Subcutaneous abdominal adipose tissue (tissue), 5 donors: ENCODE measurements at regions not wholly inside any gene's neighbourhood (a gene's known extent, or its start where the extent isn't known, plus 50 kb on each side); places are given as distances from the start of the nearest gene placed in this dataset.

ENCODE experiments used
- H3K27ac ChIP-seq: one replicate; pipeline ENCODE4 v1.7.0; 2013; ENCODE audit warnings: low read depth, mild to moderate bottlenecking, inconsistent platforms, low read length, moderate library complexity
- H3K27me3 ChIP-seq, 5 donors: one replicate each; pipeline ENCODE4 v1.7.0; 2013; ENCODE audit warnings: low read length in 5 of 5, inconsistent platforms in 1 of 5; ENCODE audit not compliant: control insufficient read depth in 5 of 5, insufficient read depth in 4 of 5
- H3K36me3 ChIP-seq, 5 donors: one replicate each; pipeline ENCODE4 v1.7.0; 2013; ENCODE audit warnings: low read length in 5 of 5; ENCODE audit not compliant: control insufficient read depth in 5 of 5, insufficient read depth in 5 of 5
- H3K4me1 ChIP-seq, 5 donors: one replicate each; pipeline ENCODE4 v1.7.0; 2013; ENCODE audit warnings: low read length in 5 of 5, mild to moderate bottlenecking in 3 of 5, moderate library complexity in 1 of 5; ENCODE audit not compliant: control insufficient read depth in 5 of 5, insufficient read depth in 5 of 5
- H3K4me3 ChIP-seq, 5 donors: one replicate each; pipeline ENCODE4 v1.7.0; 2013; ENCODE audit warnings: low read length in 5 of 5, low read depth in 1 of 5
- H3K9ac ChIP-seq, 5 donors: one replicate each; pipeline ENCODE4 v1.7.0; 2013; ENCODE audit warnings: low read length in 5 of 5, mild to moderate bottlenecking in 4 of 5, moderate library complexity in 3 of 5
- H3K9me3 ChIP-seq, 5 donors: one replicate each; pipeline ENCODE4 v1.7.0; 2013; ENCODE audit warnings: low read length in 5 of 5; ENCODE audit not compliant: control insufficient read depth in 5 of 5
- donor health status: healthy.
- donor health status: healthy.
- donor health status: healthy.
- donor health status: healthy.
- donor health status: healthy.

DNA sequence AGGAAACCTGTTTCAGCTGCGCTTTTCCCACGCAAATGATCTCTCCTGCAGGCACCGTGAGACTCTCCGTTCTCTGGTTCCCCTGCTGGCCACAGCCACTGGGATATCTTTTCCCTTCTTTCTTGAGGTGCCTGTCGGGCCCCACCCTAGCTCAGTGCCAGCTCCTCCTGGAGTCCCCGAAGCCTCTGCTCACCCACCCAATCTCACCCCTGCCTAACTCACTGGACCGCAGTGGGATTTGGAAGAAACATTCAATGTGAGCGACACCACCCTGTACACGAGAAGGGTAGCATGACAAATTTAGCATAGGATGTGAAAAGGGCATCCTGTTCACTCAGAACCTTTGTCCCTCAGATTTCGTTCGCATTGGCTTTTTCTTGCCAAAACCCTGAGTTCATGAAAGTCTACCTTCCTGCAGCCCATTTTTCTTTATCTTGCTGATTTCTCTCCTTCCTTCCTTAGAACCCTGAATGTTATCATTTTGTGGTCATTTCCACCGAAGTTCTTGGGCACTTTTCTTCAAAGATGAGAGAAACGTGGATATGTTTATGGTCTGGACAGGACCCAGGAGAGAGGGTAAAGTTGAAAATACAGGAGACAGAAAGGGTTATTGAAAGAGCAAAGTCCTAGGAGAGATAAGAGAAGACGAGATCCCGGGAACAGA is 63.6 kb upstream of the ELK3 start:
- no peaks in the 10 kb centered on the region for H3K9me3 ChIP-seq
- H3K27ac ChIP-seq: no peak overlapping the region
- H3K27me3 ChIP-seq: peaks cover 0 to 5% (median 0%) of the 10 kb centered on the region in 5 donors
- H3K4me3 ChIP-seq: no peak overlapping the region
- no peak overlapping the region for H3K9ac ChIP-seq
- peaks cover 0 to 6% (median 2%) of the 10 kb centered on the region in 5 donors for H3K4me1 ChIP-seq
- no peaks in the 10 kb centered on the region for H3K36me3 ChIP-seq

DNA sequence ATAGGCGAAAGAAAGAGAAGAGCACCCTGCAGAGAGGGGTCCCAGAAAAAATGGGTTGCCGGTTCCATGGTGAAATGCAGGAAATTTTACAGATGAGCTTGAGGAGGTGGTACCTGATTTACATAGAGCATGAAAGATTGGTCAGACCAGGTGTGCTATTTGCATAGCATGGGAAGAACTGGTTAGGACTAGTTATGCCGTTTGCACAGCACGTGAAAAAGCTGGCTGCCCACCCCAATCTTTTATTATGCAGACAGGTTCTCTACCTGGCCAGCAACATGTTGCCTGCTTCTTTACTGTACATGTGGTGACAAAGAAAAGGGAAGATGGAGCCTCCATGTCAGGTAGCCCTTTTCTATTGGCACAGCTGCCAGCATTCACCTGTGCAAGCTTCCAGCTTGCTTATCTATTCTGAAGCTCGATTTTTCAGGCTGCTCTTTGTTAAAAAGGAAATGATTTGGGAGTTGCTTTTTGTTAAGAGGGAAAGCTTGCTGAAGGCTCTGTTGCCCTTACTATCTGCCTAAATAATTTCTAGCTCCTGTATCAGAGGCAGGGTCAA is 62.9 kb upstream of the ELK3 start:
- Histone ChIP-seq H3K4me3 (no peak overlapping the region), H3K4me1 (peaks cover 0 to 6% (median 2%) of the 10 kb centered on the region in 5 donors), H3K27me3 (peaks cover 0 to 5% (median 0%) of the 10 kb centered on the region in 5 donors), H3K9ac (no peak overlapping the region), H3K9me3 (no peaks in the 10 kb centered on the region), H3K27ac (no peak overlapping the region), H3K36me3 (no peaks in the 10 kb centered on the region)

DNA sequence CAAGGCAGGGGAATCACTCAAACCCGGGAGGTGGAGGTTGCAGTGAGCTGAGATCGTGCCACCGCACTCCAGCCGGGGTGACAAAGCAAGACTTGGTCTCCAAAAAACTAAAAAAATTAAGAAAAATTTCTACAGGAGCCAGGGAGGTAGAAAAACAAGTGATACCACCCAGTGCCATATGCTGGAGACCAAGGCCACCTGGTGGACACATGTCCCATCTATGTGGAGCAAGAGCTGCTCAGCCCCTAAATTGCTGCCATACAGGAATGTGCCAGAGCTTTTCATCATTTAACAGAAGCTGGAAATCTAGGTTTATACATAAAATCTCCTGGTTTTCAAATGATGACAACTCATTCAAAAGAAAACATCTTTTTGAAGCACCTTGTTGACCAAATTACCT is 61.4 kb upstream of the ELK3 start:
- H3K27ac ChIP-seq: no peak overlapping the region
- peaks cover 0 to 6% (median 2%) of the 10 kb centered on the region in 5 donors for H3K4me1 ChIP-seq
- no peak overlapping the region for H3K4me3 ChIP-seq
- no peak overlapping the region for H3K9ac ChIP-seq
- peaks cover 0 to 5% (median 0%) of the 10 kb centered on the region in 5 donors for H3K27me3 ChIP-seq
- no peaks in the 10 kb centered on the region for H3K9me3 ChIP-seq
- no peaks in the 10 kb centered on the region for H3K36me3 ChIP-seq

DNA sequence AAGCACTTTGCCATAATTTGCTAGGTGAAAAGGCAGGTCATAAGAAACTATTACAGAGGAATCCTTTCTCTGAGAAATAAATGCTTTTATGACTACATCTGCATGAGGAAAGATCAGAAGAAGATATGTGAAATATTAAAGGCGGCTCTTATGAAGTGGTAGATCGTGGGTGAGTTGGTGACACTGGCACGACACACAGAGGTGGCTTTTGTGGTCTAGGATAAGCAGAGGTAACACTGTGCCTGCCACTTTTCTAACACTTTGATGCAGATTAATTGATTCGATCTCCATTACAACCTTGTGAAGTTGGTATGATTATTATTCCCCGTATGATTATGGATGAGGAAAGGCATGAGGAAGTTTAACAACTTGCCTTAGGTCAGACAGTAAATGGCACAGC is 60.0 kb upstream of the ELK3 start:
- Histone ChIP-seq H3K4me1 (peaks cover 0 to 6% (median 2%) of the 10 kb centered on the region in 5 donors), H3K36me3 (no peaks in the 10 kb centered on the region), H3K9me3 (no peaks in the 10 kb centered on the region), H3K27me3 (peaks cover 0 to 5% (median 0%) of the 10 kb centered on the region in 5 donors), H3K4me3 (no peak overlapping the region), H3K27ac (no peak overlapping the region), H3K9ac (no peak overlapping the region)

DNA sequence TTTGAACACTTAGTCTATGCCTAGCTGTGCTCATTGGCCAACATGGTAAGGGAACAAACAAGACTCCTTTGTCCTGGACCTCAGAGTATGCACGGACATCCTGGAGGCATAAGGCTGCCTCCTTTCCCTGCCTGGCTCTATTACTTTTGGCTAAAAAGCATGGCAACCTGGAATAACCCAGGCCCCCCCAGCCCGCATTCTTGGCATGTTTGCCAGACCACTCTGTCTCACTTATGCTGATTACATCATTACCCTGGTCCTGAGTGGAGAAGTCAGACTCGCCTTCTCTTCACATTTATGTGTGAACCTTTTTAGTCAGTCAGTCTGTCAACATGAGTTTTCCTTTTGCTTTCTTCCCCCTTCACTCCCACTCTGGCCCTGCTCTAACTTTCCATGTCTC is 58.0 kb upstream of the ELK3 start:
- H3K36me3 ChIP-seq: no peaks in the 10 kb centered on the region
- H3K9me3 ChIP-seq: no peaks in the 10 kb centered on the region
- H3K4me1 ChIP-seq: no peaks in the 10 kb centered on the region
- peak overlapping the region in 1 of 5 donors; percentile 3 for H3K4me3 ChIP-seq
- no peak overlapping the region for H3K27ac ChIP-seq
- peaks cover 0 to 3% (median 0%) of the 10 kb centered on the region in 5 donors for H3K27me3 ChIP-seq
- H3K9ac ChIP-seq: no peak overlapping the region

DNA sequence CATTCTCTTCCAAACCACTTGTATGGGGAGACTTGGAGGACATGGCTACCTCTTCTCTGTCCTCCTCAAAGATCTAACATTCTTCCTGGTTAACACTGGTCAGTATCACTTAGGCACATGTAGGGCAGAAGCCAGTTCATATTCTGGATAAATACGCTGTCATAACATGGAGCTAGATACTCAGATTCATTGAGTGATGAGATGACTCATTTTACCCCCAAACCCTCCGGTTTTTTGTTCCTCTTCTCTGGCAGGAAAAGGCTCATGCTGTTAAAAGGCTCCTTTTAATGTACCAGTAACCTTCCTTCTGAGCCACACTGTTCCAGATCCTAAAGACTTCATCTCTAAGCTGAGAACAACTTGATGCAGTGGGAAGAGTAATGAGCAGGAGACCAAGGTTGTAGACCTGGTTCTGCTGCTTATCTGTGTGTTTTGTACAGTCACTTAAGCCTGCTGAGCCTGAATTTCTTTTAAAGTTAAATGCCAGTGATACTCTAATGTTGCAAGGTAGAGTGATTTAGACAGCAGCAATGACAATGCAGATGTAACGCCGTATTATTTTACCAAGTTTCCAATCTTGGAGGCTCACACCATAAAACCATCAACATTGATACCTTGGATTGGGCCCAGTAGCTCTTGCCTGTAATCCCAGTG is 57.3 kb upstream of the ELK3 start:
- no peak overlapping the region for H3K4me3 ChIP-seq
- H3K27ac ChIP-seq: no peak overlapping the region
- peaks cover 0 to 2% (median 0%) of the 10 kb centered on the region in 5 donors for H3K27me3 ChIP-seq
- H3K36me3 ChIP-seq: no peaks in the 10 kb centered on the region
- H3K9ac ChIP-seq: no peak overlapping the region
- no peaks in the 10 kb centered on the region for H3K4me1 ChIP-seq
- no peaks in the 10 kb centered on the region for H3K9me3 ChIP-seq

DNA sequence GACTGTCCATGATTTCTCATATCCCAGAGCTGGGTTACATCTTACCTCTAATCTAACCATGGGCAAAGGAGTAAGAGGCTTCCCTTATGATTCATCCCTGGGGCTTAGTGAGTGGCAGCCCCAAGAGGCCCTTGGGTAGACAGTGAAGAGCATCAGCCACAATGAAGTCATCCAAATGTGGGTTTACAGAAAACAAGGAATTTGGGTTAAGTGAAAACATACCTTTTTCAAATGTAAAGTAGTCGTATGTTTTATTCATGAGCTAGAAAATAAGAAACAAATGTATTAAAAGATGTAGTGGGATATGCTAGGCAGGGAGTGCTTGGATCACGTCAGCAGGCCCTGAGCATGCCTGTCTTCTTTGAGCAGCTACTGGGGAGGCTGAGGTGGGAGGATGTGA is 54.0 kb upstream of the ELK3 start:
- Histone ChIP-seq H3K27ac (no peak overlapping the region), H3K4me1 (peaks cover 0 to 11% (median 3%) of the 10 kb centered on the region in 5 donors), H3K36me3 (no peaks in the 10 kb centered on the region), H3K4me3 (no peak overlapping the region), H3K27me3 (no peaks in the 10 kb centered on the region), H3K9me3 (no peaks in the 10 kb centered on the region), H3K9ac (no peak overlapping the region)

DNA sequence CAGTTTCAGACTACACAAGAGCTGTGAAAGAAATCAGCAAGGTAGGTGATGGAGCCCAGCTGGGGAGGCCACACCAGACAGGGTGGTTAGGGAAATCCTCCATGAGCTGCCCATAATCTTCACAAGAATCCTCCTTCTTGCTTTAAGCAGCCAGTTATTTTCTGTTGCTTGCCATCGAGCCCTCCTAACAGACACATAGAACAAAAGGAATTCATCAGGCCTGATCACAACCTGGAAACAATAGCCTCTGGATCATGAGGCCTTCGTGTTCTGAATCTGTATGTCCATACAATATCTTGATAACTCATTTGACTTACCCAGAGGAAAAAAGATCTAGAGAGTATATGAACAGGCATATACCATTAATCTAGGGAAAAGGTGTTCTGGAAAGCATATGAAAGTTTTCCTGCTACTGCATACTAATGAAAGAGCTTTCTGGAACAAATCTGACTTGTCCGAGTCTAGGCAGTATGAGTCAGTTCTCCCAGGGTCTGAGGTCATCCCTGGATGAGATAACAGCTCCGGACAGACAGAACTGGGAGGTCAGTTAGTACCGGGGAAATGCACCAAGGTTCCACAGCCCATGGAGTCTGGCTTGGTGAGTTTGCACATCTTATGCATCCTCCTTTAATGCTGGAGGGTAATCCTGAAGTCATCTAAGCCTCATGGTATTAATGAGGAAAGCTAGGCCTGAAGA is 52.8 kb upstream of the ELK3 start:
- H3K4me1 ChIP-seq: peaks cover 0 to 11% (median 3%) of the 10 kb centered on the region in 5 donors
- H3K9me3 ChIP-seq: no peaks in the 10 kb centered on the region
- no peak overlapping the region for H3K4me3 ChIP-seq
- no peak overlapping the region for H3K9ac ChIP-seq
- no peaks in the 10 kb centered on the region for H3K27me3 ChIP-seq
- no peak overlapping the region for H3K27ac ChIP-seq
- H3K36me3 ChIP-seq: no peaks in the 10 kb centered on the region

DNA sequence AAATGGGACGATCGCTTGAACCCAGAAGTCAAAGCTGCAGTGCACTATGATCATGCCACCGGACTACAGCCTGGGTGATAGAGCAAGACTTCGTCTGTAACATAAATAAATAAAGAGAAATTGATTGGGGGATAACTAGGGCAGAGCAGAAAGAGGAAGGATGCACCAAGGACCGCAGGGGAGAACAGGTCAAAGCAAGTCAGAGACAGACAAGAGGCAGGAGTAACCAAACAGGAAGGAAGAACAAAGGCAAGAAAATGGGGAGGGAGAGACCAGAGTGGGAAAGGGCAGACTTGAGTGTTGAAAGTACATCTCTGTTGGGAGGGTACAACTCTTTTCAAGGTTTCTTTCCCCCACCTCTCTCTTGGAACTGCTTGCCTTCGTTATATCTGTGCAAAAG is 50.8 kb upstream of the ELK3 start:
- H3K4me3 ChIP-seq: no peak overlapping the region
- no peak overlapping the region for H3K27ac ChIP-seq
- peaks cover 0 to 2% (median 0%) of the 10 kb centered on the region in 5 donors for H3K27me3 ChIP-seq
- H3K9ac ChIP-seq: no peak overlapping the region
- H3K4me1 ChIP-seq: peaks cover 0 to 11% (median 3%) of the 10 kb centered on the region in 5 donors
- H3K9me3 ChIP-seq: no peaks in the 10 kb centered on the region
- no peaks in the 10 kb centered on the region for H3K36me3 ChIP-seq
